Spleen (tissue), 7 donors: ENCODE measurements at regions not wholly inside any gene's neighbourhood (a gene's known extent, or its start where the extent isn't known, plus 50 kb on each side); places are given as distances from the start of the nearest gene placed in this dataset.

Experiments used
- POLR2A ChIP-seq, 3 donors: fragments of 450-650 bp; IDR thresholded peaks; one replicate each; pipeline ENCODE4 v1.5.1; 2017; ENCODE audit warnings: antibody characterized with exemption in 3 of 3, mild to moderate bottlenecking in 1 of 3
- POLR2AphosphoS5 ChIP-seq, 3 donors: sonication (generic); formaldehyde crosslinking; IDR thresholded peaks; one replicate each; pipeline ENCODE4 v1.5.1; 2017; ENCODE audit warnings: antibody characterized with exemption in 3 of 3
- TF ChIP-seq, protein P1 (sequence below), 11 experiments: fragments of 200-600 bp in 7 of 11; fragments of 450-650 bp in 4 of 11; sonication (generic) in 4 of 11; IDR thresholded peaks in 8 of 11; conservative IDR thresholded peaks in 3 of 11; 1 replicate in 7 of 11; 2 replicates in 4 of 11; pipeline versions ENCODE4 v1.4.0 to v1.8.0; 2016 to 2021; ENCODE audit warnings: antibody characterized with exemption in 11 of 11, inconsistent platforms in 4 of 11, mild to moderate bottlenecking in 1 of 11
- donor health status: DM: no; HTN: no; CAD: no; lungs with moderate emphysema.
- donor health status: DM: no; HTN: no; CAD: no.
- donor health status: DM: no; HTN: no; CAD: no.

GRCh38 chr16:77496934-77497333 lies 62.1 kb upstream of the ADAMTS18 start:
- TF ChIP-seq, protein P1, sequence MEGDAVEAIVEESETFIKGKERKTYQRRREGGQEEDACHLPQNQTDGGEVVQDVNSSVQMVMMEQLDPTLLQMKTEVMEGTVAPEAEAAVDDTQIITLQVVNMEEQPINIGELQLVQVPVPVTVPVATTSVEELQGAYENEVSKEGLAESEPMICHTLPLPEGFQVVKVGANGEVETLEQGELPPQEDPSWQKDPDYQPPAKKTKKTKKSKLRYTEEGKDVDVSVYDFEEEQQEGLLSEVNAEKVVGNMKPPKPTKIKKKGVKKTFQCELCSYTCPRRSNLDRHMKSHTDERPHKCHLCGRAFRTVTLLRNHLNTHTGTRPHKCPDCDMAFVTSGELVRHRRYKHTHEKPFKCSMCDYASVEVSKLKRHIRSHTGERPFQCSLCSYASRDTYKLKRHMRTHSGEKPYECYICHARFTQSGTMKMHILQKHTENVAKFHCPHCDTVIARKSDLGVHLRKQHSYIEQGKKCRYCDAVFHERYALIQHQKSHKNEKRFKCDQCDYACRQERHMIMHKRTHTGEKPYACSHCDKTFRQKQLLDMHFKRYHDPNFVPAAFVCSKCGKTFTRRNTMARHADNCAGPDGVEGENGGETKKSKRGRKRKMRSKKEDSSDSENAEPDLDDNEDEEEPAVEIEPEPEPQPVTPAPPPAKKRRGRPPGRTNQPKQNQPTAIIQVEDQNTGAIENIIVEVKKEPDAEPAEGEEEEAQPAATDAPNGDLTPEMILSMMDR (IDR thresholded peaks at IDR 0.05 in 8 of 11, conservative IDR thresholded peaks at IDR 0.05 in 3 of 11), result no peak
- TF ChIP-seq POLR2A (IDR thresholded peaks at IDR 0.05) (no peak), POLR2AphosphoS5 (IDR thresholded peaks at IDR 0.05) (no peak)
